PC-9 (cell line): ENCODE measurements at regions not wholly inside any gene's neighbourhood (a gene's known extent, or its start where the extent isn't known, plus 50 kb on each side); places are given as distances from the start of the nearest gene placed in this dataset.

Experiments
- EZH2 ChIP-seq: fragments of 200-600 bp; sonication (generic); IDR thresholded peaks from 2 replicates; pipeline ENCODE4 v1.8.0; 2017; ENCODE audit warnings: antibody characterized with exemption, low read depth
- TF ChIP-seq, protein P1 (sequence below): fragments of 200-600 bp; sonication (generic); conservative IDR thresholded peaks from 2 replicates; pipeline ENCODE4 v1.6.1; 2017; ENCODE audit warnings: mixed run types, antibody characterized with exemption, mild to moderate bottlenecking, moderate library complexity

DNA sequence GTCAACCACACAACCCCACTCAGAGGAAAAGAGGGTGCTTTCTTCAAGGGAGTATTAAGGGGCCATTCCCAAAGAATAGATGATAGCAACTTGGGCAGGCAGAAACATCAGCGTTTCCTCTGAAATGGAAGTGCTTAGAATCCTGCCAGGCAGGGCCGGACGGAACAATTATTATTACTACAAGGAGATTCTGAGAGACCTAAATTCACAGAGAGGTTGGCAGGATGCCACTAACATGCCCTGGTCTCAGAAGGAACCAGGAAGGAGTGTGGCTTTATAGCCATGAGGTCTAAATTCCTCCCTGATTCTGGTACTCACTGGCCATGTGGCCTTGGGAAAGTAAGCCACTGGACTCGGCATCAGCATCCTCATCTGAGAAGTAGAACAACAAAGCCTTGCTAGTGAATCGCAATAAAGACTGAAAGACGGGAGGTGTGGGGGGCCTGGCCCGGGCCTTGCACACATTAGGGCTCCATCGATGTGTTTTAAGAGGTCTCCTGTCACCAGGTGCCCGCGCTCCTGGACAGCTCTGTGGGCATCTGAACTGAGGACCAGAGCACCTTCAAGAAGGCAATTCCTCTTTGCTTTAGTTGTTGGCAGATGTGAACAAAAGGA, 131.5 kb downstream of the OAT start:
- TF ChIP-seq, protein P1, sequence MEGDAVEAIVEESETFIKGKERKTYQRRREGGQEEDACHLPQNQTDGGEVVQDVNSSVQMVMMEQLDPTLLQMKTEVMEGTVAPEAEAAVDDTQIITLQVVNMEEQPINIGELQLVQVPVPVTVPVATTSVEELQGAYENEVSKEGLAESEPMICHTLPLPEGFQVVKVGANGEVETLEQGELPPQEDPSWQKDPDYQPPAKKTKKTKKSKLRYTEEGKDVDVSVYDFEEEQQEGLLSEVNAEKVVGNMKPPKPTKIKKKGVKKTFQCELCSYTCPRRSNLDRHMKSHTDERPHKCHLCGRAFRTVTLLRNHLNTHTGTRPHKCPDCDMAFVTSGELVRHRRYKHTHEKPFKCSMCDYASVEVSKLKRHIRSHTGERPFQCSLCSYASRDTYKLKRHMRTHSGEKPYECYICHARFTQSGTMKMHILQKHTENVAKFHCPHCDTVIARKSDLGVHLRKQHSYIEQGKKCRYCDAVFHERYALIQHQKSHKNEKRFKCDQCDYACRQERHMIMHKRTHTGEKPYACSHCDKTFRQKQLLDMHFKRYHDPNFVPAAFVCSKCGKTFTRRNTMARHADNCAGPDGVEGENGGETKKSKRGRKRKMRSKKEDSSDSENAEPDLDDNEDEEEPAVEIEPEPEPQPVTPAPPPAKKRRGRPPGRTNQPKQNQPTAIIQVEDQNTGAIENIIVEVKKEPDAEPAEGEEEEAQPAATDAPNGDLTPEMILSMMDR = no peak
- no peak for TF ChIP-seq EZH2
